ENCODE measurements at regions not wholly inside any gene's neighbourhood (a gene's known extent, or its start where the extent isn't known, plus 50 kb on each side); places are given as distances from the start of the nearest gene placed in this dataset.

DNA sequence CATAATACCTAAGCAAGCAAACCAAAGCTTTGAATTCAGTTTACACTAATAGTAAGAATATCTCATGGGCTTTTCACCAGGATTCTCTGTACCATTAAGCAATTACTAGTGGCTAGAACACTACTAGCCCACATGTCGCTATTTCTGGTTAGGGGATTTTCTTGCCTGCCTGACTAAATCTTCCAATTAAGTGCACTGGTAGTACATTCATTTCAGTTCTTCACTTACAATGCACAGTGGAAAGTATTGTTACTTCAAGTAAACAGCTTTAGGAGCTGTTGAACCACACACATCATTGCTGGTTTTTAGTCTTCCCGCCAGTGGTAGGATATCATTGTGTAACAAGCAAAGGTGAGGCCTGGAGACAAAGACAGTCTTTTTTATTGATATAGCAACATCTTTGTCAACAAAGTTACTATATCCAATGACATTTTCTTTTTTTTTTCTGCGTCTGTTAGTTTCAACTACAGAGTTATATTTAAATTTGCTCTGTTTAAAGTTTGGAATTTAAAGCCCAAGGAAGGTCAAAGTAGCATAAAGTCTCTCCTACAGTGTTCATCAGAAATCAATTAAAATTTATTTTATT, 826.8 kb upstream of the NR2F2 start:
- Histone ChIP-seq H3K36me3 (ENCODE audit: insufficient read depth, low read length) (no peaks in the 10 kb centered on the region), H3K9ac (ENCODE audit: low read length) (no peak overlapping the region), H3K4me1 (ENCODE audit: insufficient read depth, low read length, severe bottlenecking) (no peaks in the 10 kb centered on the region), H3K27ac (ENCODE audit: low read depth, low read length, poor library complexity, severe bottlenecking) (no peak overlapping the region), H3K79me2 (ENCODE audit: insufficient read depth, low read length) (no peaks in the 10 kb centered on the region), H3F3A (ENCODE audit: insufficient read depth, low read length) (no peaks in the 10 kb centered on the region), H4K20me1 (ENCODE audit: insufficient read depth, low read length) (no peaks in the 10 kb centered on the region), H3K9me3 (ENCODE audit: low read length) (no peaks in the 10 kb centered on the region), H3K4me2 (ENCODE audit: low read length) (no peak overlapping the region), H3K9me2 (ENCODE audit: low read depth, low read length) (no peaks in the 10 kb centered on the region), H2AFZ (ENCODE audit: low read length) (no peak overlapping the region), H3K4me3 (ENCODE audit: low read depth, low read length, poor library complexity, severe bottlenecking) (no peak overlapping the region), H3K27me3 (ENCODE audit: insufficient read depth, low read length) (no peaks in the 10 kb centered on the region)
- TF ChIP-seq, protein P1, sequence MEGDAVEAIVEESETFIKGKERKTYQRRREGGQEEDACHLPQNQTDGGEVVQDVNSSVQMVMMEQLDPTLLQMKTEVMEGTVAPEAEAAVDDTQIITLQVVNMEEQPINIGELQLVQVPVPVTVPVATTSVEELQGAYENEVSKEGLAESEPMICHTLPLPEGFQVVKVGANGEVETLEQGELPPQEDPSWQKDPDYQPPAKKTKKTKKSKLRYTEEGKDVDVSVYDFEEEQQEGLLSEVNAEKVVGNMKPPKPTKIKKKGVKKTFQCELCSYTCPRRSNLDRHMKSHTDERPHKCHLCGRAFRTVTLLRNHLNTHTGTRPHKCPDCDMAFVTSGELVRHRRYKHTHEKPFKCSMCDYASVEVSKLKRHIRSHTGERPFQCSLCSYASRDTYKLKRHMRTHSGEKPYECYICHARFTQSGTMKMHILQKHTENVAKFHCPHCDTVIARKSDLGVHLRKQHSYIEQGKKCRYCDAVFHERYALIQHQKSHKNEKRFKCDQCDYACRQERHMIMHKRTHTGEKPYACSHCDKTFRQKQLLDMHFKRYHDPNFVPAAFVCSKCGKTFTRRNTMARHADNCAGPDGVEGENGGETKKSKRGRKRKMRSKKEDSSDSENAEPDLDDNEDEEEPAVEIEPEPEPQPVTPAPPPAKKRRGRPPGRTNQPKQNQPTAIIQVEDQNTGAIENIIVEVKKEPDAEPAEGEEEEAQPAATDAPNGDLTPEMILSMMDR (IDR thresholded peaks at IDR 0.05; ENCODE audit: low read length), result no peak
- no peak for TF ChIP-seq EZH2 (IDR thresholded peaks at IDR 0.05; ENCODE audit: borderline replicate concordance, low read length)

DNA sequence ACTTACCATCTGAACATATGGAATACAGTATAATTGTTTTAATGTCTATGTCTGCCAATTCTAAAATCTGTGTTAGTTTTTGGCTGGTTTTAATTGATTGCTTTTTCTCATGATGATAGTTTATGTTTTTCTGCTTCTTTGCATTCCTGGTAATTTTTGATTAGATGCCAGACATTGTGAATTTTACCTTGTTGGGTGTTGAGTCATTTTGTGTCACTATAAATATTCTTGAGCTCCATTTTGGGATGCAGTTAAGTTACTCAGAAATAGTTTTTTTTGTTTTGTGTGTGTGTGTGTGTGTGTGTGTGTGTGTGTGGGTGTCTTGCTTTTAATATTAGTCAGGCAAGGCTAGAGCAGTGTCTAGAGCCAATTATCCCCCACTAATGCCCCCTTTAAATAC, 818.8 kb upstream of the NR2F2 start:
- H3K9ac ChIP-seq (ENCODE audit: low read length), result no peak overlapping the region
- no peaks in the 10 kb centered on the region for H3K36me3 ChIP-seq (ENCODE audit: insufficient read depth, low read length)

DNA sequence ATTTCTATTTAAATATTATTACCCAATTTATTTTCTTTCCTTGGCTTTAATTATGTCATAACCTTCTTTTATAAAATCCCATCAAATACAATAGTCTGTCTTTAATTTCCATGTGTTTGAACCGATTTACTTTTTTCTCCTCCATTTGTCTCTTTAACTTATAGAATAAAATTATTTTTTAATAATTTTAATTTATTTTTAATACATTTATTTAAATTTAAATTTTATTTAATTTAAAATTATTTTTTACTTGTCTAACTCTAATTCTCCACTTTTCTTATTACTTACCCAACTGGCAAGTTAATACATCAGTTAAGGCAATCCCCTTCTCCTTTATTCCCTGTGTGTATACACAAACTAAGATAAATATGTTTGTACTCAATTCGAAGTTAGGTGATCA, 817.6 kb upstream of the NR2F2 start:
- H3K9me2 ChIP-seq (ENCODE audit: low read depth, low read length), result no peaks in the 10 kb centered on the region
- H3K27me3 ChIP-seq (ENCODE audit: insufficient read depth, low read length), result no peaks in the 10 kb centered on the region
- H3K9me3 ChIP-seq (ENCODE audit: low read length), result no peaks in the 10 kb centered on the region
- no peaks in the 10 kb centered on the region for H3K4me1 ChIP-seq (ENCODE audit: insufficient read depth, low read length, severe bottlenecking)
- no peak overlapping the region for H3K9ac ChIP-seq (ENCODE audit: low read length)
- no peaks in the 10 kb centered on the region for H4K20me1 ChIP-seq (ENCODE audit: insufficient read depth, low read length)
- TF ChIP-seq EZH2 (IDR thresholded peaks at IDR 0.05; ENCODE audit: borderline replicate concordance, low read length), result no peak
- TF ChIP-seq, protein P1 (IDR thresholded peaks at IDR 0.05; ENCODE audit: low read length), result no peak
- H3K4me3 ChIP-seq (ENCODE audit: low read depth, low read length, poor library complexity, severe bottlenecking), result no peak overlapping the region
- no peak overlapping the region for H3K4me2 ChIP-seq (ENCODE audit: low read length)
- H3K27ac ChIP-seq (ENCODE audit: low read depth, low read length, poor library complexity, severe bottlenecking), result no peak overlapping the region
- no peaks in the 10 kb centered on the region for H3F3A ChIP-seq (ENCODE audit: insufficient read depth, low read length)
- no peaks in the 10 kb centered on the region for H3K79me2 ChIP-seq (ENCODE audit: insufficient read depth, low read length)
- H3K36me3 ChIP-seq (ENCODE audit: insufficient read depth, low read length), result no peaks in the 10 kb centered on the region
- H2AFZ ChIP-seq (ENCODE audit: low read length), result no peak overlapping the region

More for the DNA sequence above, 818.8 kb upstream of the NR2F2 start:
- Histone ChIP-seq H3K4me2 (ENCODE audit: low read length) (no peak overlapping the region), H3K79me2 (ENCODE audit: insufficient read depth, low read length) (no peaks in the 10 kb centered on the region), H2AFZ (ENCODE audit: low read length) (no peak overlapping the region), H3K27me3 (ENCODE audit: insufficient read depth, low read length) (no peaks in the 10 kb centered on the region), H3K4me3 (ENCODE audit: low read depth, low read length, poor library complexity, severe bottlenecking) (no peak overlapping the region), H3K27ac (ENCODE audit: low read depth, low read length, poor library complexity, severe bottlenecking) (no peak overlapping the region), H4K20me1 (ENCODE audit: insufficient read depth, low read length) (no peaks in the 10 kb centered on the region), H3K9me2 (ENCODE audit: low read depth, low read length) (no peaks in the 10 kb centered on the region), H3K9me3 (ENCODE audit: low read length) (no peaks in the 10 kb centered on the region), H3F3A (ENCODE audit: insufficient read depth, low read length) (no peaks in the 10 kb centered on the region), H3K4me1 (ENCODE audit: insufficient read depth, low read length, severe bottlenecking) (no peaks in the 10 kb centered on the region)
- no peak for TF ChIP-seq EZH2 (IDR thresholded peaks at IDR 0.05; ENCODE audit: borderline replicate concordance, low read length)
- TF ChIP-seq, protein P1 (IDR thresholded peaks at IDR 0.05; ENCODE audit: low read length), result no peak
